22Rv1 (cell line): ENCODE measurements at regions not wholly inside any gene's neighbourhood (a gene's known extent, or its start where the extent isn't known, plus 50 kb on each side); places are given as distances from the start of the nearest gene placed in this dataset.

Experiments used
- ZFX ChIP-seq: fragments of 450-650 bp; IDR thresholded peaks from 2 replicates; pipeline ENCODE4 v1.6.1; 2017; ENCODE audit warnings: antibody characterized with exemption, borderline replicate concordance
- TF ChIP-seq, protein P1 (sequence below): fragments of 450-650 bp; IDR thresholded peaks from 2 replicates; pipeline ENCODE4 v1.5.1; 2017; ENCODE audit warnings: mild to moderate bottlenecking

GRCh38 chr17:6285486-6285885, 149.4 kb downstream of the AIPL1 start:
- TF ChIP-seq, protein P1, sequence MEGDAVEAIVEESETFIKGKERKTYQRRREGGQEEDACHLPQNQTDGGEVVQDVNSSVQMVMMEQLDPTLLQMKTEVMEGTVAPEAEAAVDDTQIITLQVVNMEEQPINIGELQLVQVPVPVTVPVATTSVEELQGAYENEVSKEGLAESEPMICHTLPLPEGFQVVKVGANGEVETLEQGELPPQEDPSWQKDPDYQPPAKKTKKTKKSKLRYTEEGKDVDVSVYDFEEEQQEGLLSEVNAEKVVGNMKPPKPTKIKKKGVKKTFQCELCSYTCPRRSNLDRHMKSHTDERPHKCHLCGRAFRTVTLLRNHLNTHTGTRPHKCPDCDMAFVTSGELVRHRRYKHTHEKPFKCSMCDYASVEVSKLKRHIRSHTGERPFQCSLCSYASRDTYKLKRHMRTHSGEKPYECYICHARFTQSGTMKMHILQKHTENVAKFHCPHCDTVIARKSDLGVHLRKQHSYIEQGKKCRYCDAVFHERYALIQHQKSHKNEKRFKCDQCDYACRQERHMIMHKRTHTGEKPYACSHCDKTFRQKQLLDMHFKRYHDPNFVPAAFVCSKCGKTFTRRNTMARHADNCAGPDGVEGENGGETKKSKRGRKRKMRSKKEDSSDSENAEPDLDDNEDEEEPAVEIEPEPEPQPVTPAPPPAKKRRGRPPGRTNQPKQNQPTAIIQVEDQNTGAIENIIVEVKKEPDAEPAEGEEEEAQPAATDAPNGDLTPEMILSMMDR = no peak
- no peak for TF ChIP-seq ZFX
